ENCODE measurements at regions not wholly inside any gene's neighbourhood (a gene's known extent, or its start where the extent isn't known, plus 50 kb on each side); places are given as distances from the start of the nearest gene placed in this dataset.

GRCh38 chr3:963755-964154, 129.1 kb upstream of the CNTN6 start:
- Mint-ChIP-seq H3K4me1 (ENCODE audit: low read depth) (no peaks in the 10 kb centered on the region), H3K4me3 (ENCODE audit: unreplicated experiment) (no peak overlapping the region), H3K27ac (ENCODE audit: unreplicated experiment) (no peak overlapping the region), H3K27me3 (ENCODE audit: low read depth) (peaks cover 2% of the 10 kb centered on the region), H3K36me3 (ENCODE audit: low read depth) (no peaks in the 10 kb centered on the region), H3K9me3 (ENCODE audit: low read depth) (peaks cover 28% of the 10 kb centered on the region)
- DNase-seq (ENCODE audit: low spot score), result no peak
- TF ChIP-seq CTCF (IDR thresholded peaks at IDR 0.05), result no peak

- no peak for TF ChIP-seq CTCF (IDR thresholded peaks at IDR 0.05)
- H3K36me3 Mint-ChIP-seq (ENCODE audit: low read depth), result no peaks in the 10 kb centered on the region
- H3K9me3 Mint-ChIP-seq (ENCODE audit: low read depth), result peaks cover 22% of the 10 kb centered on the region
- no peak overlapping the region for H3K4me3 Mint-ChIP-seq (ENCODE audit: unreplicated experiment)
- H3K27me3 Mint-ChIP-seq (ENCODE audit: low read depth), result peaks cover 2% of the 10 kb centered on the region
- H3K27ac Mint-ChIP-seq (ENCODE audit: unreplicated experiment), result no peak overlapping the region
- no peak for DNase-seq (ENCODE audit: low spot score)
- no peaks in the 10 kb centered on the region for H3K4me1 Mint-ChIP-seq (ENCODE audit: low read depth)
Measured at GRCh38 chr3:965826-966225, 127.0 kb upstream of the CNTN6 start.

- Mint-ChIP-seq H3K4me1 (ENCODE audit: low read depth) (no peaks in the 10 kb centered on the region), H3K9me3 (ENCODE audit: low read depth) (peaks cover 26% of the 10 kb centered on the region), H3K27me3 (ENCODE audit: low read depth) (peaks cover 2% of the 10 kb centered on the region), H3K36me3 (ENCODE audit: low read depth) (no peaks in the 10 kb centered on the region), H3K27ac (ENCODE audit: unreplicated experiment) (no peak overlapping the region), H3K4me3 (ENCODE audit: unreplicated experiment) (no peak overlapping the region)
- no peak for DNase-seq (ENCODE audit: low spot score)
- TF ChIP-seq CTCF (IDR thresholded peaks at IDR 0.05), result no peak
Measured at GRCh38 chr3:966341-966740, 126.5 kb upstream of the CNTN6 start.

GRCh38 chr3:973340-973739, 119.5 kb upstream of the CNTN6 start:
- Mint-ChIP-seq H3K4me3 (ENCODE audit: unreplicated experiment) (no peak overlapping the region), H3K36me3 (ENCODE audit: low read depth) (no peaks in the 10 kb centered on the region), H3K27ac (ENCODE audit: unreplicated experiment) (no peak overlapping the region), H3K9me3 (ENCODE audit: low read depth) (peaks cover 28% of the 10 kb centered on the region), H3K27me3 (ENCODE audit: low read depth) (no peaks in the 10 kb centered on the region), H3K4me1 (ENCODE audit: low read depth) (no peaks in the 10 kb centered on the region)
- no peak for DNase-seq (ENCODE audit: low spot score)
- TF ChIP-seq CTCF (IDR thresholded peaks at IDR 0.05), result no peak

GRCh38 chr3:976006-976405, 116.8 kb upstream of the CNTN6 start:
- no peak overlapping the region for H3K4me3 Mint-ChIP-seq (ENCODE audit: unreplicated experiment)
- peaks cover 29% of the 10 kb centered on the region for H3K9me3 Mint-ChIP-seq (ENCODE audit: low read depth)
- no peaks in the 10 kb centered on the region for H3K27me3 Mint-ChIP-seq (ENCODE audit: low read depth)
- no peaks in the 10 kb centered on the region for H3K36me3 Mint-ChIP-seq (ENCODE audit: low read depth)
- TF ChIP-seq CTCF (IDR thresholded peaks at IDR 0.05), result no peak
- DNase-seq (ENCODE audit: low spot score), result no peak
- H3K4me1 Mint-ChIP-seq (ENCODE audit: low read depth), result no peaks in the 10 kb centered on the region
- H3K27ac Mint-ChIP-seq (ENCODE audit: unreplicated experiment), result no peak overlapping the region
